Body of pancreas (tissue), 4 donors: ENCODE measurements at regions not wholly inside any gene's neighbourhood (a gene's known extent, or its start where the extent isn't known, plus 50 kb on each side); places are given as distances from the start of the nearest gene placed in this dataset.

Source experiments
- POLR2A ChIP-seq, 3 donors: fragments of 450-650 bp; IDR thresholded peaks; one replicate each; pipeline ENCODE4 v1.6.1; 2016; ENCODE audit warnings: antibody characterized with exemption in 3 of 3, mild to moderate bottlenecking in 2 of 3
- TF ChIP-seq, protein P1 (sequence below), 7 experiments: fragments of 450-650 bp in 4 of 7; fragments of 200-600 bp in 3 of 7; sonication (generic) in 3 of 7; IDR thresholded peaks; one replicate each; pipeline ENCODE4 v1.5.1; 2016 to 2019; ENCODE audit warnings: antibody characterized with exemption in 7 of 7

DNA sequence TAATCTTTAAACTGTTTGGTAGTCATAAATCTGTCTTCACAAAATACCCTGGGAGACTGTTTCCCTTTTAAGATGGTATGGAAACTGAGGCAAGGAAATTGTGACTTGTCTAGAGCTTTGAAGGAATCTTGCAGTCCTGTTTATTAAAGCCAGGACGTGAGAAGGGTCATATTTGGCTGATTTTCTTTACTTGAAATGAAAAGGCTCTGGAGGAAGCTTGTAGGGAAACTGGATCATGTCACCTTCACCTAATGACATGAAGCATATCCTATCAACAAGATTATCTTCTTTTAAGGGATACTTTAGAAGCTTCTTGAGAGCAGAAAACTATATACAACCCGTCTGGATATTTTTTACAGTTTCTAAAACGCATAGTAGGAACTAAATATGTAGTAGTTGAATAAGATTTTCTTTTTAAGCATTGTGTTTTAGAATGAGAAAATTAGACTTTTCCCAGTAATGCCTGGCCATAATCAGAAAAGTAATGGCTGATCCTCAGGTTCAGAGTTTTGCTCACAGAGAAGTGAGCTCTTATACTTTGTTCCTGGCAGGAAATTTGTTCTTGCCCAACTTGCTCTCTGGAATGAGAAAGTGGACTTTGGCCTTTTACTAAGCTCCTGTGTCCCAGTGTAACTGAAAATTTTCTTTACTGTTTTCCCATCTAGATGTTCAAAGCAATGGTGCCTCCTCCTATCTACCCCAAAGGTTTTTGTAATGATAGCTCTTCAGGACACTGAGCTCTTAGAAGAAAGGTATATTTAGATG, 136.8 kb upstream of the AFF2 start:
- TF ChIP-seq, protein P1, sequence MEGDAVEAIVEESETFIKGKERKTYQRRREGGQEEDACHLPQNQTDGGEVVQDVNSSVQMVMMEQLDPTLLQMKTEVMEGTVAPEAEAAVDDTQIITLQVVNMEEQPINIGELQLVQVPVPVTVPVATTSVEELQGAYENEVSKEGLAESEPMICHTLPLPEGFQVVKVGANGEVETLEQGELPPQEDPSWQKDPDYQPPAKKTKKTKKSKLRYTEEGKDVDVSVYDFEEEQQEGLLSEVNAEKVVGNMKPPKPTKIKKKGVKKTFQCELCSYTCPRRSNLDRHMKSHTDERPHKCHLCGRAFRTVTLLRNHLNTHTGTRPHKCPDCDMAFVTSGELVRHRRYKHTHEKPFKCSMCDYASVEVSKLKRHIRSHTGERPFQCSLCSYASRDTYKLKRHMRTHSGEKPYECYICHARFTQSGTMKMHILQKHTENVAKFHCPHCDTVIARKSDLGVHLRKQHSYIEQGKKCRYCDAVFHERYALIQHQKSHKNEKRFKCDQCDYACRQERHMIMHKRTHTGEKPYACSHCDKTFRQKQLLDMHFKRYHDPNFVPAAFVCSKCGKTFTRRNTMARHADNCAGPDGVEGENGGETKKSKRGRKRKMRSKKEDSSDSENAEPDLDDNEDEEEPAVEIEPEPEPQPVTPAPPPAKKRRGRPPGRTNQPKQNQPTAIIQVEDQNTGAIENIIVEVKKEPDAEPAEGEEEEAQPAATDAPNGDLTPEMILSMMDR (IDR thresholded peaks at IDR 0.05) = no peak
- TF ChIP-seq POLR2A (IDR thresholded peaks at IDR 0.05) = no peak
